Kidney (tissue), 13 donors: ENCODE measurements at regions not wholly inside any gene's neighbourhood (a gene's known extent, or its start where the extent isn't known, plus 50 kb on each side); places are given as distances from the start of the nearest gene placed in this dataset.
A peak's percentile ranks its signal among the peaks of the same experiment; 100 is the strongest.

Experiments
- DNase-seq, 5 donors: peaks; one replicate each; pipeline ENCODE4 v3.0.0-alpha.2; 2013 to 2020
- FAIRE-seq: peaks from 2 replicates; lab custom pipeline; 2012; peaks lifted over from hg19 to GRCh38; lab: Jason Lieb, UNC
- H3K27ac ChIP-seq, 2 donors: one replicate each; pipeline ENCODE4 v1.7.0; 2013; ENCODE audit warnings: low read depth in 2 of 2, low read length in 2 of 2, inconsistent platforms in 1 of 2
- H3K27me3 ChIP-seq: one replicate; pipeline ENCODE4 v1.7.1; 2013; ENCODE audit warnings: low read length, inconsistent platforms; ENCODE audit not compliant: control insufficient read depth, insufficient read depth
- H3K36me3 ChIP-seq, 3 donors: one replicate each; pipeline versions ENCODE4 v1.7.0 to v1.7.1; 2013; ENCODE audit warnings: low read length in 3 of 3, control low read depth in 1 of 3, inconsistent platforms in 1 of 3; ENCODE audit not compliant: insufficient read depth in 3 of 3, control insufficient read depth in 2 of 3
- H3K4me1 ChIP-seq, 3 donors: one replicate each; pipeline versions ENCODE4 v1.7.0 to v1.7.1; 2013; ENCODE audit warnings: low read length in 3 of 3, inconsistent platforms in 1 of 3, low read depth in 1 of 3; ENCODE audit not compliant: control insufficient read depth in 2 of 3, insufficient read depth in 2 of 3
- H3K4me3 ChIP-seq, 3 donors: one replicate each; pipeline versions ENCODE4 v1.7.0 to v1.8.1; 2013; ENCODE audit warnings: low read length in 3 of 3, control low read depth in 1 of 3, inconsistent platforms in 1 of 3
- H3K9ac ChIP-seq, 3 donors: one replicate each; pipeline versions ENCODE4 v1.7.0 to v1.7.1; 2013; ENCODE audit warnings: low read length in 3 of 3, control low read depth in 1 of 3, inconsistent platforms in 1 of 3
- H3K9me3 ChIP-seq, 3 donors: one replicate each; pipeline versions ENCODE4 v1.7.0 to v1.7.1; 2013; ENCODE audit warnings: low read length in 3 of 3, control low read depth in 1 of 3, inconsistent platforms in 1 of 3; ENCODE audit not compliant: control insufficient read depth in 2 of 3, insufficient read depth in 1 of 3
- intact Hi-C: fragments of 100-400 bp; cut with DNase I; formaldehyde crosslinking; loops from one replicate; pipeline ENCODE4 v1.11.1; 2022
- TF ChIP-seq, protein P1 (sequence below): IDR thresholded peaks from 3 replicates; pipeline ENCODE4 v1.5.1; 2012; ENCODE audit warnings: mild to moderate bottlenecking, moderate library complexity, borderline replicate concordance; ENCODE audit not compliant: insufficient read depth; ENCODE audit errors: extremely low read depth
- donor health status: control.
- donor health status: control.
- donor health status: control.
- donor health status: control.
- donor health status: control.
- donor health status: DM: yes; HTN: yes; CAD: no.
- donor health status: Normal renal cell carcinoma (clear cell type).

DNA sequence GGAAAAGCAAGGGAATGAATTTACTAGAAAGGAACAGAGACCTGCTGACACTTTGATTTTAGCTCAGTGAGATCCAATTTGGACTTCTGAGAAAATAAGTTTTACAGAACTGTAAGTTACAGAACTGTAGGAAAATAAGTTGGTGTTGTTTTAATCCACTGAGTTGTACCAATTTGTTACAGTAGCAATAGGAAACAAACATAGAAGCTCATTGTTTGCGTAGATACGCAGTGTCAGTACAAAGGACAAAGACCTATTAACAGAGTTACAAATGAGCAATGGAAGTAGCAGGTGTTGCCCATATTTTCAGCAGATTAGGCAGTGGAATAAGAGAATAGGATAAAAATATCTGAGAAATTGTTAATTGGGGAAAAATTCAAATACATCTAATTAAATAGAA lies 385.8 kb upstream of the CNTN6 start:
- Histone ChIP-seq H3K9ac (no peak overlapping the region), H3K4me1 (no peaks in the 10 kb centered on the region), H3K36me3 (no peaks in the 10 kb centered on the region), H3K27me3 (no peaks in the 10 kb centered on the region), H3K27ac (no peak overlapping the region), H3K9me3 (no peaks in the 10 kb centered on the region), H3K4me3 (no peak overlapping the region)
- intact Hi-C loops = no loop called here
- FAIRE-seq (no peak), DNase-seq (no peak)
- TF ChIP-seq, protein P1, sequence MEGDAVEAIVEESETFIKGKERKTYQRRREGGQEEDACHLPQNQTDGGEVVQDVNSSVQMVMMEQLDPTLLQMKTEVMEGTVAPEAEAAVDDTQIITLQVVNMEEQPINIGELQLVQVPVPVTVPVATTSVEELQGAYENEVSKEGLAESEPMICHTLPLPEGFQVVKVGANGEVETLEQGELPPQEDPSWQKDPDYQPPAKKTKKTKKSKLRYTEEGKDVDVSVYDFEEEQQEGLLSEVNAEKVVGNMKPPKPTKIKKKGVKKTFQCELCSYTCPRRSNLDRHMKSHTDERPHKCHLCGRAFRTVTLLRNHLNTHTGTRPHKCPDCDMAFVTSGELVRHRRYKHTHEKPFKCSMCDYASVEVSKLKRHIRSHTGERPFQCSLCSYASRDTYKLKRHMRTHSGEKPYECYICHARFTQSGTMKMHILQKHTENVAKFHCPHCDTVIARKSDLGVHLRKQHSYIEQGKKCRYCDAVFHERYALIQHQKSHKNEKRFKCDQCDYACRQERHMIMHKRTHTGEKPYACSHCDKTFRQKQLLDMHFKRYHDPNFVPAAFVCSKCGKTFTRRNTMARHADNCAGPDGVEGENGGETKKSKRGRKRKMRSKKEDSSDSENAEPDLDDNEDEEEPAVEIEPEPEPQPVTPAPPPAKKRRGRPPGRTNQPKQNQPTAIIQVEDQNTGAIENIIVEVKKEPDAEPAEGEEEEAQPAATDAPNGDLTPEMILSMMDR = no peak

GRCh38 chr3:713006-713621 lies 379.7 kb upstream of the CNTN6 start:
- peaks cover 0 to 2% (median 0%) of the 10 kb centered on the region in 3 donors for H3K9me3 ChIP-seq
- H3K4me3 ChIP-seq = no peak overlapping the region
- H3K27me3 ChIP-seq = no peaks in the 10 kb centered on the region
- intact Hi-C loops = no loop called here
- TF ChIP-seq, protein P1 = no peak
- no peak overlapping the region for H3K27ac ChIP-seq
- peak in 1 of 5 donors; percentile 4 for DNase-seq
- H3K9ac ChIP-seq = no peak overlapping the region
- H3K36me3 ChIP-seq = no peaks in the 10 kb centered on the region
- no peaks in the 10 kb centered on the region for H3K4me1 ChIP-seq
- FAIRE-seq = no peak

DNA sequence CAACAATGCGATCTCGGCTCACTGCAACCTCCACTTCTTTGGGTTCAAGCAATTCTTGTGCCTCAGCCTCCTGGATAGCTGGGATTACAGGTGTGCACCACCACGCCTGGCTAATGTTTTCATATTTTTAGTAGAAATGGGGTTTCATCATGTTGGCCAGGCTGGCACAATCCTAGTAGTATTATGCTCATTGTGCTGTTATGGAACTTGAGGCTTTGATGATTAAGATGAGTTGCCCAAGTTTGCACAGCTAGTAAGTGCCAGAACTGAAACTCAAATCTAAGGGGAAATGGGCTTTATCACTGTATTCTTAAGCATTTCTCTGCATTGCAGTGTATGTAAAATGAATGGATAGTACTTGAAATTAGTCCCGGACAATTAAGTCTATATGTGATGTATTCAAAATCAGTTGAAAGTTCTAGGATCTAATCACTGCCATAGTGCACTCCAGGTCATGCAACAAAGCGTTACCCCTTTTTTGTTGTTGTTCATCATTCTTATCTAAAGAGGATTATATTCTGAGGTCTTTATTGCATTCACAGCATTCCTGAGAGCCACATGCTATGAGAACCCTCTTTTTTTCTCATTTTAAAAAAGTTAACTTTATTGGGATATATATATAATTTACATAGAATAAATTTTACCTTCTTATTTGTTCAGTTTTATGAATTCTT lies 378.7 kb upstream of the CNTN6 start:
- intact Hi-C loops = no loop called here
- H3K27me3 ChIP-seq = no peaks in the 10 kb centered on the region
- no peak for FAIRE-seq
- no peaks in the 10 kb centered on the region for H3K36me3 ChIP-seq
- no peak for DNase-seq
- H3K9me3 ChIP-seq = peaks cover 0 to 2% (median 0%) of the 10 kb centered on the region in 3 donors
- H3K4me1 ChIP-seq = no peaks in the 10 kb centered on the region
- H3K9ac ChIP-seq = no peak overlapping the region
- no peak overlapping the region for H3K4me3 ChIP-seq
- H3K27ac ChIP-seq = no peak overlapping the region
- TF ChIP-seq, protein P1 = no peak
